ENCODE measurements at regions not wholly inside any gene's neighbourhood (a gene's known extent, or its start where the extent isn't known, plus 50 kb on each side); places are given as distances from the start of the nearest gene placed in this dataset.

DNA sequence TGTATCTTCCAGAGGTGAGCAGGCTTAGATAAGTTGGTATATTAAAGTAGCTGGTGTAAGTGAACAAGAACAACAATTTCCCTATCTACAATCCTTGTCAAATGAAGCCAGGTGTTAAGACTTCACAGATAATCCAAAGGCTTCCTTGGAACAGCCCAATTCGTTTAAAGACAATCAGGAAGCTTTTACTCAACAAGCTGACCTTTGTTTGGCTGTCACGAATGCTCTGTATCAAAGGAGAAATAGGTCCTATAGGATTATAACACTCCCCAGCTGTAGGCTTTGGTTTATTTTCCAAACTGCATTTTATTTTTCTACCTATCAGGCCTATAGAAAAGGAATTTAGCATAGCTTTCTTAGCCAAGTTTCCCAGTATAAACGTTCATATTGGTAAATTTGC, 766.5 kb upstream of the GOT2 start:
- Histone ChIP-seq H3F3A (ENCODE audit: insufficient read depth, low read depth) (no peaks in the 10 kb centered on the region), H3K4me1 (replicated peaks; ENCODE audit: insufficient read depth) (no peaks in the 10 kb centered on the region), H3K9me2 (ENCODE audit: insufficient read depth) (no peaks in the 10 kb centered on the region), H2AFZ (no peak overlapping the region), H3K27ac (no peak overlapping the region), H3K27me3 (ENCODE audit: insufficient read depth, low read depth) (no peaks in the 10 kb centered on the region), H3K4me3 (no peak overlapping the region), H3K36me3 (ENCODE audit: low read depth) (no peaks in the 10 kb centered on the region), H4K20me1 (ENCODE audit: insufficient read depth) (no peaks in the 10 kb centered on the region), H3K4me2 (no peak overlapping the region), H3K79me2 (ENCODE audit: low read depth) (no peaks in the 10 kb centered on the region), H3K9me3 (ENCODE audit: insufficient read depth, low read depth) (no peaks in the 10 kb centered on the region)
- TF ChIP-seq, protein P1, sequence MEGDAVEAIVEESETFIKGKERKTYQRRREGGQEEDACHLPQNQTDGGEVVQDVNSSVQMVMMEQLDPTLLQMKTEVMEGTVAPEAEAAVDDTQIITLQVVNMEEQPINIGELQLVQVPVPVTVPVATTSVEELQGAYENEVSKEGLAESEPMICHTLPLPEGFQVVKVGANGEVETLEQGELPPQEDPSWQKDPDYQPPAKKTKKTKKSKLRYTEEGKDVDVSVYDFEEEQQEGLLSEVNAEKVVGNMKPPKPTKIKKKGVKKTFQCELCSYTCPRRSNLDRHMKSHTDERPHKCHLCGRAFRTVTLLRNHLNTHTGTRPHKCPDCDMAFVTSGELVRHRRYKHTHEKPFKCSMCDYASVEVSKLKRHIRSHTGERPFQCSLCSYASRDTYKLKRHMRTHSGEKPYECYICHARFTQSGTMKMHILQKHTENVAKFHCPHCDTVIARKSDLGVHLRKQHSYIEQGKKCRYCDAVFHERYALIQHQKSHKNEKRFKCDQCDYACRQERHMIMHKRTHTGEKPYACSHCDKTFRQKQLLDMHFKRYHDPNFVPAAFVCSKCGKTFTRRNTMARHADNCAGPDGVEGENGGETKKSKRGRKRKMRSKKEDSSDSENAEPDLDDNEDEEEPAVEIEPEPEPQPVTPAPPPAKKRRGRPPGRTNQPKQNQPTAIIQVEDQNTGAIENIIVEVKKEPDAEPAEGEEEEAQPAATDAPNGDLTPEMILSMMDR (conservative IDR thresholded peaks at IDR 0.05) = no peak
- TF ChIP-seq EZH2 (IDR thresholded peaks at IDR 0.05; ENCODE audit: low read depth) = no peak
- intact Hi-C loops (cut with micrococcal nuclease; ENCODE audit: unreplicated experiment) = no loop called here
- no peak for DNase-seq
- ChIA-PET POLR2A (ENCODE audit: unreplicated experiment) (no interaction called here), CTCF (no interaction called here)
- no TSS peak for BruUV-seq (replicated peaks)

DNA sequence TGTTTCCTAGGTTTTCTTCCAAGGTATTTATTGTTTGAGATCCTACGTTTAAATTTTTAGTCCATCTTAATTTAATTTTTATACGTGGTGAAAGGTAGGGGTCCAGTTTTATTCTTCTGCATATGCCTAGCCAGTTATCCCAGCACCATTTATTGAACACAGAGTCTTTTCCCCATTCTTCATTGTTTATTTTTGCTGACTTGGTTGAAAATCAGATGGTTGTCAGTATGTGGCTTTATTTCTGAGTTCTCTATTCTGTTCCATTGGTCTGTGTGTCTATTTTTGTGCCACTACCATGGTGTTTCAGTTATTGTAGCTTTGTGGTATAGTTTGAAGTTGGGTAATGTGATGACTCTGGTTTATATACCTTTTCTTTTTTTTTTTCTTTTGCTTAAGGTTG, 753.0 kb upstream of the GOT2 start:
- CTCF ChIA-PET = no interaction called here

DNA sequence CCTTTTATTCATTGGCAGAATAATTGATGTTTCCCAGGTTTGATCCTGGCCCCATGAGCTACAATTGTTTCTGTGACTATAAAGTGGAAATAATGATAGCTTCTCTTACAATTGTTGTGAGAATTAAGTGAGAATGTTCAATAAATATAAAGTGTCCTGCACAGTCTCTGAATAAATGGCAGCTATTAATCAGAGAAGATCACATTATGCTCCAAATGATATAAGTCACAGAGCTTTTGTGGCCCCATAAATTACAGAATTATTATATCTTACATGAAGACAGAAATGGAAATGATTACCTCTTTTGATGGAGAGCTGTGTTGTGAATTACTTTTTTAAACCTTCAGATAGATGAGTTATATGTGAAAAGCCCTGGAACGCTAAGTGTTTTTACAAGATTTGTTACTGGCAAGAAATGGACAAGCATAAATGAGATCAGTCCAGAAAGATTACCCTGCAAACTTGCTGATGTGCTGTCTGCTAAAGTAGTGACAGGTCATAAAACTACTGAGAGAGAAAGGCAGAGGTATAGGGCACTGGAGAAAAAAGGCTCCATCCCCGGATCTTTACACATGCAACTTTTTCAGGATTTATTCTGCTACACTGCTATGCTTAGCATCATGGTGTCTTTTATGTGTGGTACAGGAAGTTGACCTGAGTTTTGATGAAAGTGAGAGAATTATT, 750.9 kb upstream of the GOT2 start:
- Histone ChIP-seq H3K4me3 (no peak overlapping the region), H3K9me2 (ENCODE audit: insufficient read depth) (no peaks in the 10 kb centered on the region), H3K27ac (no peak overlapping the region), H3K79me2 (ENCODE audit: low read depth) (no peaks in the 10 kb centered on the region), H3K4me2 (no peak overlapping the region), H3F3A (ENCODE audit: insufficient read depth, low read depth) (no peaks in the 10 kb centered on the region), H3K36me3 (ENCODE audit: low read depth) (no peaks in the 10 kb centered on the region), H2AFZ (no peak overlapping the region), H3K9me3 (ENCODE audit: insufficient read depth, low read depth) (no peaks in the 10 kb centered on the region), H3K27me3 (ENCODE audit: insufficient read depth, low read depth) (no peaks in the 10 kb centered on the region), H4K20me1 (ENCODE audit: insufficient read depth) (no peaks in the 10 kb centered on the region), H3K4me1 (replicated peaks; ENCODE audit: insufficient read depth) (no peaks in the 10 kb centered on the region)
- CTCF ChIA-PET = no interaction called here
- POLR2A ChIA-PET (ENCODE audit: unreplicated experiment) = no interaction called here
- TF ChIP-seq, protein P1 (conservative IDR thresholded peaks at IDR 0.05) = no peak
- no peak for TF ChIP-seq EZH2 (IDR thresholded peaks at IDR 0.05; ENCODE audit: low read depth)
- BruUV-seq (replicated peaks) = no TSS peak
- intact Hi-C loops (cut with micrococcal nuclease; ENCODE audit: unreplicated experiment) = no loop called here
- no peak for DNase-seq

More for the DNA sequence above, 753.0 kb upstream of the GOT2 start:
- H3K79me2 ChIP-seq (ENCODE audit: low read depth) = no peaks in the 10 kb centered on the region
- BruUV-seq (replicated peaks) = no TSS peak
- no peak overlapping the region for H2AFZ ChIP-seq
- H3K27me3 ChIP-seq (ENCODE audit: insufficient read depth, low read depth) = no peaks in the 10 kb centered on the region
- no peaks in the 10 kb centered on the region for H3K9me3 ChIP-seq (ENCODE audit: insufficient read depth, low read depth)
- no peaks in the 10 kb centered on the region for H3F3A ChIP-seq (ENCODE audit: insufficient read depth, low read depth)
- no peak for DNase-seq
- POLR2A ChIA-PET (ENCODE audit: unreplicated experiment) = no interaction called here
- H3K27ac ChIP-seq = no peak overlapping the region
- no peak overlapping the region for H3K4me2 ChIP-seq
- no peaks in the 10 kb centered on the region for H4K20me1 ChIP-seq (ENCODE audit: insufficient read depth)
- H3K36me3 ChIP-seq (ENCODE audit: low read depth) = no peaks in the 10 kb centered on the region
- intact Hi-C loops (cut with micrococcal nuclease; ENCODE audit: unreplicated experiment) = no loop called here
- H3K4me1 ChIP-seq (replicated peaks; ENCODE audit: insufficient read depth) = no peaks in the 10 kb centered on the region
- no peak for TF ChIP-seq EZH2 (IDR thresholded peaks at IDR 0.05; ENCODE audit: low read depth)
- TF ChIP-seq, protein P1 (conservative IDR thresholded peaks at IDR 0.05) = no peak
- H3K4me3 ChIP-seq = no peak overlapping the region
- H3K9me2 ChIP-seq (ENCODE audit: insufficient read depth) = no peaks in the 10 kb centered on the region

Data from PC-9 (cell line).